HEK293 (cell line): ENCODE measurements at regions not wholly inside any gene's neighbourhood (a gene's known extent, or its start where the extent isn't known, plus 50 kb on each side); places are given as distances from the start of the nearest gene placed in this dataset.

ENCODE experiments used
- CTCF ChIA-PET: fragments of 350-600 bp; formaldehyde crosslinking; extraction: SDS; loops from one replicate; lab custom pipeline; 2021; ENCODE audit warnings: antibody characterized with exemption; lab: Yijun Ruan, JAX
- POLR2A ChIA-PET: fragments of 300-600 bp; formaldehyde crosslinking; extraction: SDS; loops from one replicate; lab custom pipeline; 2020; ENCODE audit warnings: antibody characterized with exemption, inconsistent platforms; lab: Yijun Ruan, JAX
- H3K27ac ChIP-seq: fragments of 200-500 bp; sonication (Bioruptor generic); 2 replicates; pipeline ENCODE4 v1.5.1; 2014; ENCODE audit warnings: low read depth, low read length, control low read depth, inconsistent platforms; ENCODE audit errors: extremely low read depth
- H3K36me3 ChIP-seq, 2 experiments: fragments of 200-500 bp in 1 of 2; sonication (Bioruptor generic) in 1 of 2; 1 replicate in 1 of 2; 2 replicates in 1 of 2; pipeline ENCODE4 v1.5.1; 2014 to 2017; ENCODE audit warnings: inconsistent platforms in 2 of 2, low read length in 2 of 2; ENCODE audit not compliant: control insufficient read depth in 2 of 2, insufficient read depth in 1 of 2
- H3K4me1 ChIP-seq: fragments of 200-500 bp; sonication (Bioruptor generic); 2 replicates; pipeline ENCODE4 v1.5.1; 2014; ENCODE audit warnings: mild to moderate bottlenecking, low read length, inconsistent platforms; ENCODE audit not compliant: control insufficient read depth, insufficient read depth
- H3K4me3 ChIP-seq: 2 replicates; pipeline ENCODE4 v1.5.1; 2011; ENCODE audit warnings: low read depth, mild to moderate bottlenecking, control low read depth, low read length, moderate library complexity
- H3K9me3 ChIP-seq: fragments of 200-500 bp; sonication (Bioruptor generic); 2 replicates; pipeline ENCODE4 v1.5.1; 2014; ENCODE audit warnings: low read depth, low read length, inconsistent platforms; ENCODE audit not compliant: control insufficient read depth, insufficient read depth
- HIC1 ChIP-seq: fragments of 450-650 bp; formaldehyde crosslinking; IDR thresholded peaks from 2 replicates; pipeline ENCODE4 v1.5.1; 2016; ENCODE audit warnings: missing biosample characterization, missing genetic modification characterization
- ZBTB20 ChIP-seq: fragments of 450-650 bp; formaldehyde crosslinking; IDR thresholded peaks from 2 replicates; pipeline ENCODE4 v1.5.1; 2016; ENCODE audit warnings: missing biosample characterization, missing genetic modification characterization
- ZFP3 ChIP-seq: fragments of 450-650 bp; formaldehyde crosslinking; IDR thresholded peaks from 2 replicates; pipeline ENCODE4 v1.5.1; 2016; ENCODE audit warnings: low read depth, missing biosample characterization, missing genetic modification characterization
- ZNF155 ChIP-seq: fragments of 450-650 bp; formaldehyde crosslinking; IDR thresholded peaks from 2 replicates; pipeline ENCODE4 v1.5.1; 2016; ENCODE audit warnings: missing biosample characterization, missing genetic modification characterization
- ZNF335 ChIP-seq: fragments of 450-650 bp; formaldehyde crosslinking; conservative IDR thresholded peaks from 2 replicates; pipeline ENCODE4 v1.5.1; 2016; ENCODE audit warnings: missing biosample characterization, missing genetic modification characterization
- ZNF580 ChIP-seq: fragments of 450-650 bp; formaldehyde crosslinking; IDR thresholded peaks from 2 replicates; pipeline ENCODE4 v1.5.1; 2016; ENCODE audit warnings: missing biosample characterization, missing genetic modification characterization
- ZNF777 ChIP-seq: fragments of 450-650 bp; formaldehyde crosslinking; IDR thresholded peaks from 2 replicates; pipeline ENCODE4 v1.5.1; 2017; ENCODE audit warnings: missing biosample characterization, missing genetic modification characterization, borderline replicate concordance
- ZNF791 ChIP-seq: fragments of 450-650 bp; formaldehyde crosslinking; IDR thresholded peaks from 2 replicates; pipeline ENCODE4 v1.5.1; 2016; ENCODE audit warnings: missing biosample characterization, missing genetic modification characterization
- ZNF837 ChIP-seq: fragments of 450-650 bp; formaldehyde crosslinking; IDR thresholded peaks from 2 replicates; pipeline ENCODE4 v1.5.1; 2016; ENCODE audit warnings: missing biosample characterization, missing genetic modification characterization
- ZSCAN5A ChIP-seq: fragments of 450-650 bp; formaldehyde crosslinking; IDR thresholded peaks from 2 replicates; pipeline ENCODE4 v1.5.1; 2016; ENCODE audit warnings: missing biosample characterization, missing genetic modification characterization
- TF ChIP-seq, protein P1 (sequence below): fragments of 450-650 bp; formaldehyde crosslinking; IDR thresholded peaks from 2 replicates; pipeline ENCODE4 v1.5.1; 2017; ENCODE audit warnings: missing biosample characterization, mild to moderate bottlenecking, missing genetic modification characterization, moderate library complexity

GRCh38 chr14:80266930-80267329, 55.6 kb upstream of the DIO2 start (continued):
- TF ChIP-seq ZNF837 (tag by site-specific recombination) (no peak), ZSCAN5A (no peak), ZNF580 (tag by site-specific recombination) (no peak)

GRCh38 chr14:80264702-80265101, 53.4 kb upstream of the DIO2 start:
- ChIA-PET CTCF (no interaction called here), POLR2A (no interaction called here)
- TF ChIP-seq ZNF777 (tag by site-specific recombination) (no peak), ZNF335 (tag by site-specific recombination) (no peak), ZNF155 (no peak), ZBTB20 (tag by site-specific recombination) (no peak), ZFP3 (tag by site-specific recombination) (no peak), ZNF791 (tag by site-specific recombination) (no peak), HIC1 (no peak)
- TF ChIP-seq, protein P1, sequence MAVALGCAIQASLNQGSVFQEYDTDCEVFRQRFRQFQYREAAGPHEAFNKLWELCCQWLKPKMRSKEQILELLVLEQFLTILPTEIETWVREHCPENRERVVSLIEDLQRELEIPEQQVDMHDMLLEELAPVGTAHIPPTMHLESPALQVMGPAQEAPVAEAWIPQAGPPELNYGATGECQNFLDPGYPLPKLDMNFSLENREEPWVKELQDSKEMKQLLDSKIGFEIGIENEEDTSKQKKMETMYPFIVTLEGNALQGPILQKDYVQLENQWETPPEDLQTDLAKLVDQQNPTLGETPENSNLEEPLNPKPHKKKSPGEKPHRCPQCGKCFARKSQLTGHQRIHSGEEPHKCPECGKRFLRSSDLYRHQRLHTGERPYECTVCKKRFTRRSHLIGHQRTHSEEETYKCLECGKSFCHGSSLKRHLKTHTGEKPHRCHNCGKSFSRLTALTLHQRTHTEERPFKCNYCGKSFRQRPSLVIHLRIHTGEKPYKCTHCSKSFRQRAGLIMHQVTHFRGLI = no peak
- Histone ChIP-seq H3K27ac (no peak overlapping the region), H3K9me3 (no peaks in the 10 kb centered on the region), H3K4me1 (no peaks in the 10 kb centered on the region), H3K36me3 (no peaks in the 10 kb centered on the region), H3K4me3 (no peak overlapping the region)
